GDM1 (cell line): ENCODE measurements at regions not wholly inside any gene's neighbourhood (a gene's known extent, or its start where the extent isn't known, plus 50 kb on each side); places are given as distances from the start of the nearest gene placed in this dataset.
"Not testable (repeated sequence)": the region's sequence is repeated elsewhere in the genome, so short reads cannot be mapped to it uniquely, and the experiment has no call there.

Experiments
- DNase-seq: peaks from one replicate; lab custom pipeline; 2025; lab: John Stamatoyannopoulos, UW

DNA sequence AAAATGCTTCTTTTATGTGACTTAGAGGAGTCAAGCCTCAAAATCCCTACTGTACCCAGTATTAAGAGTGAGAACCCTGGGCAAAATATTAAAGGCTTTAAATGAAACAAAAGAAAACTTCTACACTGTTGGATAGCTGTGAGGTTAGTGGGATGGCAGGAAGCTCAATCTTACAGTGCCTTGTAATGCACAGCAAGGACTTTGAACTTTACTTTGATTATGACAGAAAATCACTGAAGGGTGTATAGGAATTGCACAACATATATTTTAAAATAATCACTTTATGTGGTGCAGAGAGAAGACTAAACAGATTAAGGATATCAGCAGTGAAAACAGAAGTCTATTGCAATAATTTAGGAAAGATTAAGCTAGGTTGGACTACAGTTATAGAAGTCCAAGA is 1333.4 kb downstream of the ADGRL3 start:
- no peak for DNase-seq

DNA sequence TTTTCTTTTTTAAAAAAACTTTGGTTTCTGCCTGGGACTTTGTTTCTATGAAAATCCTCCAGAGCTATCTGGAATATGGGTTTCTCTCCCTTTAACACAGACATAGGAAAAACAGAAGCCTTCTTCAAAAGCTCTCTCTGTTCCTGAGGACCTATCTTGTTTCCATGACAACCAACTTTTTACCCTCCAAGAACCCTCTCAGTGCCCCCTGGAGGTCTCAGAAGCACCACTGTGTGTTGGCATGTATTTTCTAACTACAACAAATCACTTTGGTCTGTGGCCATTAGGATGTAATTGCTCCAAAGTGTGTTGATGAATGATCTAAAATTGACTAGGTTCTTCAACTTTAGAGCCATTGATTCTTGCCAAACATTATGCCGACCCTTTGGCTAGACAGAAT is 1331.6 kb downstream of the ADGRL3 start:
- DNase-seq, result no peak

DNA sequence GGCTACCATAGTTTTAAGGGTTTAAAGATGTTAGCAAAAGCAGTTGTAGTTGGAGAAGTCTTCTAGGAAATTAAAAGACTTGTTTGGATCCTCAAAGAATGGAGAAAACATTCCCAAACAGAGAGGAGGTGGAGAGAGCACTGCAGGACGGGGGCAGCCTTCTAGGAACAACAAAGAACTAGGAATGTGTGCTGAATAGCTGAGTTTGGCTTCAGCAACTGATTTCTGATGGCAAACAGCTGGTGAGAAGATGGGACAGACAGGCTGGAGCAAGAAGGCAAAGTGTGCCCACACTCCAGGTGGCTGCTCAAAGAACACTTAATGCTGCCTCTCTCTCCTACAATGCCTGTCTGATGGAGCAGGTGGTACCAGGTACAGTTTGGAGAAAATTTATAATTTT is 1331.1 kb downstream of the ADGRL3 start:
- no peak for DNase-seq

DNA sequence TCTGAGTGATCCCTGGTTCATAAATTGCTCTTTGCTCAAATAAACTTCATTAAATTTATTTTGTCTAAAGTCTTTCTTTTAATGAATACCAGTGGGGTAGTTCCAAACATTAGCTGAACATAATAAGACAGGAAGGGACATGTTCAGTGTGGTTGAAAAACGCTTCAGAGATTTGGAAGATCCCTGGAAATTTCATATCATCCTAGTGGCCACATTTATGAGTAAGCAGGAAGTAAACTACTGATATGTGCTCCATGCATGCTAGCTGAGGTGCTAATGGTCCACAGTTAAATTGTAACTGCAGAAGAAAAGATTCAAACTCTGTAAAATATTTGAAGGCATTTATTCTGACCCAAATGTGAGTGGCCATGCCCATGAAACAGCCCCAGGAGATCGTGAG is 1328.7 kb downstream of the ADGRL3 start:
- DNase-seq, result no peak

DNA sequence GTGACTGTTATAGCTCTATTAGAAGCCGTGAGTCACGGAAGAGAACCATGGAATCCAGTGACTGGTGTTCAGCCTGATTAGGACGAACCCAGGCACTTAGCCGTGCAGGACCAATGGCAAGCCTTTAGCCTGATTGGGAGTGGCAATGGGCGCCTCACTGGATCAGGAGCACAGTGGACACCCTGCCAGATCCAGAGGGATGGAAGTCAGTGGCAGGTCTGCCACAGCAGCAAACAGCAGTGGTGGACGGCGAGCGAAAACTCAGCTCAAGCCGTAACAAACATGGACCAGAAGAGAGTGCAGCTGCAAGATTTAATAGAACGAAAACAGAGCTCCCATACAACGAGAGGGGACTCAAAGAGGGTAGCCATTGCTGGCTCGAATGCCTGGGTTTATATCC is 1326.5 kb downstream of the ADGRL3 start:
- no peak for DNase-seq

DNA sequence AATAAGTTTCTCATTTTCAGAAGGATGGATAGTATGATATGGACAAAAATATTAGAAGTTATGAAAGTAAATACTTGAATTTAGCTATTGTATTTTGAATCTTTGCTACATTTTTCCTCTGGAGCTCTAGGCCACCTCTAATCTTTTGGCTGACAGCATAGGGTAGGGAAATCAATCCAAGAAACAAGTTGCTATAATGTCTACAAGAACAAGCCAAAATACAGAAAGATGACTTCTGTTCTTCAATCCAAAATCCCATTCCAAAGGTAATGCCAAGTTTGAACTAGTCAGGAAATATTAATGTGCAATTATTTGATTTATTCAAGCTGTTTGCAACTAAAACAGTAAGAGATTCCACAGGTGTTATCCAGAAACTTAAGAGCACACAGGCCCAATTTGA is 1323.1 kb downstream of the ADGRL3 start:
- no peak for DNase-seq

DNA sequence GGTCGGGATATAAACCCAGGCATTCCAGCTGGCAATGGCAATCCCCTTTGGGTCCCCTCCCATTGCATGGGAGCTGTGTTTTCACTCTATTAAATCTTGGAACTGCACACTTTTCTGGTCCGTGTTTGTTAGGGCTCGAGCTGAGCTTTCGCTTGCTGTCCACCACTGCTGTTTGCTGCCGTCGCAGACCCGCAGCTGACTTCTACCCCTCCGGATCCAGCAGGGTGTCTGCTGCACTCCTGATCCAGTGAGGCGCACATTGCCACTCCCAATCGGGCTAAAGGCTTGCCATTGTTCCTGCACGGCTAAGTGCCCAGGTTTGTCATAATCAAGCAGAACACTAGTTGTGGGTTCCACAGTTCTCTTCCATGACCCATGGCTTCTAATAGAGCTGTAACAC is 1322.1 kb downstream of the ADGRL3 start:
- no peak for DNase-seq

DNA sequence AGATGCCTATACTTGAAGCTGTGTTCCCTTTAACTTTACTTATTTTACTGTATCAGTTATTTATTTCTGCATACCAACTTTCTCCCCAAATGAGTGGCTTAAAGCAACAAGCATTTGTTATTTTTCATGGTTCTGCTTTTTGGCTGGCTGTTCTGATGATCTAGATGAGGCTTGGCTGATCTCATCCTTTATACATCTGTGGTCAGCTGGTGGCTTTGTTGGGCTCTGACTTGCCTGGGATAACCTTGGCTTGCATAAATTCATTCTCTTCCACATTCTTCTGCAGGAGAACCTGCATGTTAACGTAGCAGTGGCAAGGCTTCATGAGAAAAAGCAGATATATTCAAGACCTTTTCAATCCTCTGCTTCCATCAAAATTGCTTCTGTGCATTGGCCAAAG is 1317.6 kb downstream of the ADGRL3 start:
- no peak for DNase-seq

DNA sequence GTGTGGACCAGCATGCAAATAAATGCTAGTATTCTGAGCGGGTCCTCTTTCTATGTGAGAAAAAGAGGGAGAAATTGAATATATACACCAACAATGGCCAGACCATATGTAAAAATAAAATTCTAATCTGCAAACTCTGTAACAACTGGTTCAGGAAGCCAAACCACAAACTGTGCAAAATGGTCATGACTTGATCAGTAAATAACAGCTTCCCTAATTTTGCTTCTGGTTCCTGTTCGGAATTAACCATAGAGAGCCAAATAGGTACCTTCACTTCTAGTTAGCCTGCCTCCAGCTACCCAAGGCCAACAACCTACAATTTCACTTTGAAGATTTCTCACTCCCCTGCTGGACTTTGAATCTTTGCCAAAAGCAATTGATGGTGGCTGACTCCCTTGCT is 1313.2 kb downstream of the ADGRL3 start:
- DNase-seq, result peak; percentile 2

DNA sequence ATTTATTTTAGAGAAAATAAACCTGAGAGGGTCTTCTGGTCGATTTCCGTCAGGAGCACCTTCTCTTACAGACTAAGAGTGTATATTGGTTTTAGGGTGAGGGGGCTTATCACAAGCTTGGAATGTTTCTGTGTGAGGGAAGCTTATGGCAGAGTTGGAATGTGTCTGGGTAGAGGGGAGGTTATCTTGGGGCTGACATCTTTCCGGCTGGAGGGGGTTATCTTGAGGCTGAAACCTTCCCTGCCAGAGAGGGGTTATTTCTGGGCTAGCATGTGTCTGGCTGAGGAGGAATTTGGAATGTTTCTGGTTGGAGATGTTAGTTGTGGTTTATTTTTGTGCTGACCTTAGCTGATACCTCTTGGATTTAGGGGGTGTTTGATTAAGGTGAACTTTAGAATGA is 1312.1 kb downstream of the ADGRL3 start:
- DNase-seq, result no peak

DNA sequence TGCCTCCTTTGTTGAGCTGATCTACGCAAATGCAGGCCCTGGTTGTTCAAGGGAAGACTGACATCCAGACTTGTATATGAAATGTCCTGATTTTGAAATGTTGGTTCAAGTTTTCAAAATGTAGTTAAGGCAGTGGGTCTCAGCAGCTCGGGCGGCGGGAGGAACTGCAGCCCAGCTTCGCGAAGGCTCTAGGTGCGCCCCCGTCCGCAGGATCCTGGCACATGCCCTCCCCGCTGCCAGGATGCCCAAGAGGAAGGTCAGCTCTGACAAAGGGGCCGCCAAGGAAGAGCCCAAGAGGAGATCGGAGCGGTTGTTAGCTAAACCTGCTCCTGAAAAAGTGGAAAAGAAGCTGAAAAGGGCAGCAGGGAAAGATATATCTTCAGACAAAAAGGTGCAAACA is 1310.1 kb downstream of the ADGRL3 start:
- no peak for DNase-seq

DNA sequence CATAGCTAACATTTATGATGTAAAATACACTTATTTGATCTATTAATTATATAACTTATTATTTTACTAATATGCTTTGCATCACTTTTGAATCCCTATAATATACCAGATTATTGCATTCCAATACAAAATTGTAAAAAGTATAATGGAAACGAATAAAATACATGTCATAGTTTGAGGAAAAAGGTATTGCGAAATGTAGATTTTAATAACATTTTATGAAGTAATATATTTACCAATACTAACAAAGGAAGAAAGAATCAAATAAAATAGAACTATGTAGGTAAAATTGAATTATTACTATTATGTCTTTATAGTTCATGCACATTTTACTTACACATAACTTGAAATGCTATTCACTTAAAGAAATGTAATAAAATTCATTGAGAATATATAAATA is 1300.2 kb downstream of the ADGRL3 start:
- DNase-seq, result no peak

DNA sequence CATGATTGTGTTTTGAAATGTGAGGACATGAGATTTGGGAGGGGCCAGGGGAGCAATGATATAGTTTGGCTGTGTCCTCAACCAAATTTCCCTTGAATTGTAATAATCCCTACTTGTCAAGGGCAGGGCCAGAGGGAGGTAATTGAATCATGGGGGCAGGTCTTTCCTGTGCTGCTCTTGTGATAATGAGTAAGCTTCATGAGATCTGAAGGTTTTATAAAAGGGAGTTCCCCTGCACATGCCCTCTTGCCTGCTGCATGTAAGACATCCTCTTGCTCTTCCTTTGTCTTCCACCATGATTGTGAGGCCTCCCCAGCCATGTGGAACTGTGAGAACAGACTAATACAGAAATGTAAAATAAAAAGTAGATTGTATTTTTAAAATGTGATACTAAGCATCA is 1294.9 kb downstream of the ADGRL3 start:
- no peak for DNase-seq

DNA sequence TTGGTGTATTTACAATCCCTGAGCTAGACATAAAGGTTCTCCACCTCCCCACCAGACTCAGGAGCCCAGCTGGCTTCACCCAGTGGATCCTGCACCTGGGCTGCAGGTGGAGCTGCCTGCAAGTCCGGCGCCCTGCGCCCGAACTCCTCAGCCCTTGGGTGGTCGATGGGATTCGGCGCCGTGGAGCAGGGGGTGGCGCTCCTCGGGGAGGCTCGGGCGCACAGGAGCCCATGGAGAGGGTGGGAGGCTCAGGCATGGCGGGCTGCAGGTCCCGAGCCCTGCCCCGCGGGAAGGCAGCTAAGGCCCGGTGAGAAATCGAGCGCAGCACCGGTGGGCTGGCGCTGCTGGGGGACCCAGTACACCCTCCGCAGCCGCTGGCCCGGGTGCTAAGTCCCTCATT is 1291.6 kb downstream of the ADGRL3 start:
- DNase-seq, result not testable (repeated sequence)

DNA sequence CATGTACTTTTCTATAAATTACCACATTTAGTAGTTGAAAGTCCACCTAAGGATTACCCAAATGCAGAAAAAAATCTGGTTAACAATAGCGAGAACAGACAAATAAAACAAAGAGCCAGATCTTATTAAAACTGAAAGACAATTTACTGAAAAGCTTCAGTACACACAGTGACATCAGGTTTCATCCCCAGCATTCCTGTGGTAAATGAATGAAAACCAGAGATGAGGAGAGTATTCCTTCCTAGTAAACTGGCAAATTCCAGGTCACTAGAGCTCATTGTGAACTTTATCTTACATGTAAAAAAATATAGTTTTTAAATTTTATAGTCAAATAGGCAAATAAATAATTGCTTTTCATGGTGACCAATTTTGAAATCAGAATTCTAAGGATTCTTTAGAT is 1290.5 kb downstream of the ADGRL3 start:
- no peak for DNase-seq

DNA sequence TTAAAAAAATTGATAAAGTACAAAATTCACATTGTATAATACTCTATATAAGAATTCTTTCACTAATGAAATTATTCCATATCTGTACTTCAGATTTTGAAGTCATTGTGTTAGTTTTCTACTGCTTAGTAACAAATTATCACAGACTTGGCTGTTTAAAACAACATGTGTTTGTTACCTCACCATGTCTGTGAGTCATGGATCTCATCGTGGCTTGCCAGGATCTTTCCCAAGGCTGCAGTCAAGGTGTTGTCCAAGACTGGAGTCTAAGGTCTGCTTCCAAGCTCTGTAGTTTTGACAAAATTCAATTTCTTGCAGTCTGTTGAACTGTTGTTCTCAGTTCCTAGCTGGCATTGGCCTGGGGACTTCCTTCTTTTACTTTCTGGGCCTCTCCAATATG is 1286.9 kb downstream of the ADGRL3 start:
- no peak for DNase-seq

DNA sequence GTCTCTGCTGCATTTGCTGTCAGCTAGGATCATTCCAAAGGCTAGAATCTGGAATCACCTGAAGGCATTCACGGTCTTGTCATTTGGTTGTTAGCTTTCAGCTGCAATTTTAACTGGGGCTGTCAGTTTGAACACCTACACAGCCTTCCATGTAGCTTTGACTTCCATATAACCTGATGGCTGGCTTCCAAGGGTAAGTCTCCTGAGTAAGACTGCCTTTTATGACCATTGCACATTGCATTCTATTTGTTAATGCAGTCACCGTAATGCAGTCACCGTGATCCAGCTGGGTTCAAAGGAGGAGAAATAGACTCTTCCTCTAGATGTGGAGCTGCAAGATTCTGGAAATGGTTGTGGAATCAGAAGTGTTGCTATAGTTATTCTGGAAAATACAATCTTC is 1284.2 kb downstream of the ADGRL3 start:
- DNase-seq, result no peak

DNA sequence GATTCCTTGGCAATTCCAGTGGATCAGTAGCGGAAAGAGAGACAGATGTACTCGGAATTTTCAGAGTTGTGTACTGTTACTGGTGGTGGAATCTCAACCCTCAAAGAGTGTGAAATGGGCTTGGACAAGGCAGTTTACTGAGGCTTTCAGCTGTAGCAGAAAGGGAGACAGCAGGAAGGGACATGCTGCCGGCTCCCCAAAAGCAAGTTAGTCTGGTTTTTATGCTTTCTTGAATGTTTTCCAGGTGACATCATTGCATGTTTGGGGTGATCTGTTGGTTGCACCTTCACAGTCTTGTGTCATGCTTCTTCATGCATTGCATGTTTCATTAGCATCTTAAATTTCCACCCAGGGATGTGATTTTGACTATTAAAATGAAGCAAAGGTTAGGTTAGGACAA is 1282.2 kb downstream of the ADGRL3 start:
- DNase-seq, result no peak

DNA sequence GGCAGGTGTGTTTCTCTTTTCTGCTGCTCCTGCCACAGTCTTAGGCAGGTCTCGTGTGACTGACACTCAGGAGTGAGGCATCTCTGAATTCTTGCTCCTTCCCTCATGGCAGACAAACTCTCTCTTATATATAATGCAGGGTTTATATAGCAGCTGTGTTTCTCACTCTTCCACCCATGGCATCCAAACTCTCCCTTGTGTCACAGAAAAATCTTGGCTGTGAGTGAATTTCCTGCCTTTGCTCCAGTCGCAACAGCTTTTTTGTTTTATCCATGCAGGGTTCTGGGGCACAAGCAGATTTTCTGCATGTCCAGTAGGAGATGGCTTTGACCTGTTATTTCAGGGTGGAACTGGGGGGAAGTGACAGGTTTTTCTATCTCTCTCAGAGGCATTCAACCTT is 1275.5 kb downstream of the ADGRL3 start:
- DNase-seq, result no peak

DNA sequence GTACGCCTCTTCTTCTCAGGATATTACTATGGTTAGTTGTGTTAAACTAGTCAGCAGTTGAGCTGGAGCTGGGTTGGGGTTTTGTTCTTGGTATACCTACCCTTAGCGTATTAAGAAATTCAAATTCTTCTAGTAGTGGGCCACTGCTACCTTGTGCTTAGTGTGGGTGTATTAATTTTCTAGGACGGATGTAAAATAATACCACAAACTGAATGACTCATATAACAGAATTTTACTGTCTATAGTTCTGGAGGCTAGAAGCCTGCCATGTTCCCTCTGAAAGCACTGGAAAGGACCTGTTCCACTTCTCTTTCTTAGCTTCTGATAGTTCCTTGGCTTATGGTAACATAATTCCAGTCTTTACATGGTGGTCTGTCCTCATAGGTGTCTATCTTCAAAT is 1274.7 kb downstream of the ADGRL3 start:
- DNase-seq, result no peak

DNA sequence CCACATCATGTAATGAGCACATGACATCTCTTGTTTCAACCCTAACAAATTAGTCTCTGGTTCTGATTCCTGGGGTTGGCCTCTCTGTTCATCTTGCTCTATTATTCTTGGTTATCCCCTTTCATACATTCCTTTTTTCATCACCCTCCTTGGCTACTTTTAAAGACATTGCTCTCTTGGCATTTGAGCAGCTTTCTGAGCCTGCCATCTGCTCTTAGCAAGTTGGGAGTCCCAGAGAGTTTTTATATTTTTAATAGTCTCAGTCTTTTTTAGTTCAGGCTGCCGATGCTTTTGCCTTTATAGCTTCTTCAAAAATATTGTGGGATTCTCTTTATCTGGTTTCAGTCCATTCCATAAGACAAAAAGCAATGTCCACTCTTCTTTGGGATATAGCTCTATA is 1270.9 kb downstream of the ADGRL3 start:
- DNase-seq, result no peak

DNA sequence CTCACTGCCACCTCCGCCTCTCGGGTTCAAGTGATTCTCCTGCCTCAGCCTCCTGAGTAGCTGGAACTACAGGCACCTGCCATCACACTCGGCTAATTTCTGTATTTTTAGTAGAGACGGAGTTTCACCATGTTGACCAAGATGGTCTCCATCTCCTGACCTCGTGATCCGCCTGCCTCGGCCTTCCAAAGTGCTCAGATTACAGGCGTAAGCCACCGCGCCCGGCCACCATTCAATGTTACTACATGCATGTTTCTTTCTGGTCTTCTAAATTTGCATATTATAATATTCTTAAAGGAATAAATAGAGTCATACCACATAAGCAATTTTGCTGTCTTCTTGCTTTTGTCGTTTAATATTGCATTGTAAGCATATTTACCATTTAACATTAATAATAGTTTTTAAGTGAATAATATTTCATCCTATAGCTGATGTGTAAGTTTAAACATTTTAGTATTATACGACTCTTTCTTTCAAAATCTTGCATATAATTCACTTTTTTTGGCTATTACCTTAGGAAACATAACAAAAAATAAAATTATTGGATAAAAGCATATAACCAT is 1270.4 kb downstream of the ADGRL3 start:
- DNase-seq, result no peak

DNA sequence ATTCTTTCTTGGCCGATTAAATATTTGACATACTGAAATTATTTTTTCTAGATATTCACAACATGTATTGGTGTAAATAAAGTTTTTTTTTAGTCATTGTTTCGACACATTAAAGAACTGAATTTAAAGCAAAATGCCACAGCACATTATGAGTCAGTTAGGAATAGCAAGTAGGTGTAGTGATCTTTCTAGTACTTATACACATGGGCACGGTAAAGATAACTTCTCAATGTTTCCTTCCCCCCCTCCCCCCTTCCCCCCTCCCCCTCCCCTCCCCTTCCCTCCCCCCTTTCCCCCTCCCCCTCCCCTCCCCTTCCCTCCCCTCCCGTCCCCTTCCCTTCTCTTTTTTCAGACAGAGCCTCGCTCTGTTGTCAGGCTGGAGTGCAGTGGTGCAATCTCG is 1269.9 kb downstream of the ADGRL3 start:
- no peak for DNase-seq

DNA sequence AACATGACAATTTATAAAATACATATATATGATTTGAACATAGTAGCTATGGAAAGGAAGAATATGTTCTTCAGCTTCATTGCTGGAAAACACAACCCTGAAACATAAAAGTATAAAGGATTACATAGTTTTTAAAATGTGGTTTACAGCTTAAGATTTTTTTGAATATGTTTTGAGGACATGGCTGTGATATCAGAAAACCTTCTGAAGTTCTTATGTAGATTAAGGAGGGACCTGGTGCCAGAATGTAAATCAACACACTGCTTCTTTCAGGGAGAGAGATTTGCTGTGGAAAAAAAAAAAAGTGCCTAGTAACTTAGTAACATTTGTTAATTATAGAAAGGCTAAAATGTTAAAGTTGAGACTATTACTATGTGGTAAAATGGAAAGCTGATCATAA is 1261.8 kb downstream of the ADGRL3 start:
- DNase-seq, result no peak

DNA sequence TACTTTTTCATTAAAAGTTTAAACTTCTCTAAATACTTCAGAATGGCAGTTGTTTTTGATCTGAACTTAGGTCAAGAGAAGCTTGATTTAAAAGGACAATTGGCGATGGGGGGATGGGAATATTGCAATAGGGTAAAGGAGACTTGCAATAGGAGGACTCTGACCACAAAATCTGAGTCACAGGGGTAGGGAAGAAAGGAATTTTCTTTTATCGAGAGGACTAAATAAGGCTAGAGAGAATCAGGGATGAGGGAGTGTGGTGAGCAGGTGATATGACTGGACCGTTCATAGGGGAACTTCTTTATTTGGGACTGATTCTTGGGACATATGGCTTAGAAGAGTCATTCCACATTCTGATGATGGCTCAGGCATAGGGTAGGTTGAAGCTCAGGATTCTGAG is 1260.2 kb downstream of the ADGRL3 start:
- DNase-seq, result no peak
